Limb (tissue), 2 donors: ENCODE measurements at regions not wholly inside any gene's neighbourhood (a gene's known extent, or its start where the extent isn't known, plus 50 kb on each side); places are given as distances from the start of the nearest gene placed in this dataset.
"Not testable (repeated sequence)": the region's sequence is repeated elsewhere in the genome, so short reads cannot be mapped to it uniquely, and the experiment has no call there.

Source experiments
- DNase-seq, 2 donors: peaks; one replicate each; pipeline ENCODE4 v3.0.0-alpha.2; 2016; ENCODE audit errors: extremely low spot score in 2 of 2

DNA sequence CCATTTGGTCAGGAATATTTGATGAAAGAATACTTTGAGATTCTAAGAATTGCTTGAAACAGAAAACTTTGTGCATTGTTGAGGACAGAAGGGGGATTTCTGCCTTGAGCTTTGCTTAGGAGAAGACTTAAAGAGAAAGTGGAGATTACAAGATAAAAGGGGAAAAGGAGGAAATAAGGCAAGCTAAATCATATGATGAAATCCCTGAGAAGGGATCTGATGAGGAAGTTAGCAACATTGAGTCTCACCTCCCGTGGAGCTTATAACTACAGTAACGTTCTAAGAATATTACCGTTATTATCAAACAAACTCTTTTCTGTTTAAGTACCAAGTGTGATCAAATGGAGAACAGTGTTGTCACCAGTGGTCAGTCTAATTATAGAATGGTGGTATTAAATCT, 414.7 kb upstream of the NAALADL2 start:
- DNase-seq = no peak

DNA sequence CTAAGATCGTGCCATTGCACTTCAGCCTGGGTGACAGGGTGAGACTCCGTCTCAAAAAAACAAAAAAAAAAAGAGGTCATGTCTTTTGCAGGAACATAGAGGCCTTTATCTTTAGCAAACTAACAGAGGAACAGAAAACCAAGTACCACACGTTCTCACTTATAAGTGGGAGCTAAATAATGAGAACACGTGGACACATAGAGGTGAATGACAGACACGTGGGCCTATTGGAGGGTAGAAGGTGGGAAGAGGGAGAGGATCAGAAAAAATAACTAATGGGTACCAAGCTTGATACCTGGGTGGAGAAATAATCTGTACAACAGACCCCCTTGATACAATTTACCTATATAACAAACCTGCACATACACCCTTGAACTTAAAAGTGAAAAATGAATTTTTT, 401.4 kb upstream of the NAALADL2 start:
- DNase-seq = no peak

DNA sequence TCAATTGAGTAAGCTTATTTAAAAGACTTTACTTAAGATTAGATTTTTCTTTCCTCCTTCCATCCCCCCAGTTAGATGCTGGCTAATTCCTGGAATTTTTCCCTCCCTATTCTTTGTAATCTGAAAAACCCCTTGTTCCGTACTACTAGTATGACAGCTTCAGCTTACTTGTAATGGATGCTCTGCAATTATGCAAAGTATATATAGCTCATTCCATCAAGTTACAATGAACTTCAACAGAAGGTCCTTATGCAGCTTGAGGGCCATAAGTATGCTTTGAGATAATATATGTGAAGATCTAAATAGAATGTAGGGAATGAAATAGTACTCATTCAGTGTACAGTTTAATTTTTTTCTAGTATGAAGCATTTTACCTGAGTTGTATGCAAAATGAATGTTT, 398.3 kb upstream of the NAALADL2 start:
- no peak for DNase-seq

GRCh38 chr3:174462916-174463315, 396.2 kb upstream of the NAALADL2 start:
- no peak for DNase-seq

- no peak for DNase-seq
Observed at GRCh38 chr3:174465177-174465576, 394.0 kb upstream of the NAALADL2 start.

DNA sequence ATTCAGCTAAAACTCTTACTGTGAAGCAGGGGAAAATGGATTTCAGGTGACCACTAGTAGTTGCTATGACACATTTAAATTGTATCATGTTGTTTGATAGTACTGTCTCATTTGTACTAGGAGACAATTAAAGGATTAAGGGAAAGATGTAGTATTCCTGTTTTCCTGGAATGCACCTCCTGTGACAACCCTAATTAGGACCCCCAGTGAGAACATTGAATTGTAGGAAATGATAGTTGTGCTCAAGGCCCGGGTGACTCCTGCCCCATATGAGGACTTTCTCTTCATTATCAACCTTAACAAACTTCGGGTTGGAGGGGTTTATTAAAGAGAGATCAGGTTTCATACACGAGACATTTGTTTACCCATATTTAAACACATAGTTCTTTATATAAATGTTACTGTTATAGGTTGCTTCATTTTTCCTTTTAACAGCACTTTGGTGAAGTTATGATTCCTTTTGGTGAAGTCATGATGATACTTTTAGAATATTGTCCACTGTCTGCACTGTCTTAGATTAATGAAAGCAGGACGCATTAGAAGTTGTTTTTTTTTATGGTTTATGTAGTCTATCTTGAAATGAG, 392.6 kb upstream of the NAALADL2 start:
- no peak for DNase-seq

DNA sequence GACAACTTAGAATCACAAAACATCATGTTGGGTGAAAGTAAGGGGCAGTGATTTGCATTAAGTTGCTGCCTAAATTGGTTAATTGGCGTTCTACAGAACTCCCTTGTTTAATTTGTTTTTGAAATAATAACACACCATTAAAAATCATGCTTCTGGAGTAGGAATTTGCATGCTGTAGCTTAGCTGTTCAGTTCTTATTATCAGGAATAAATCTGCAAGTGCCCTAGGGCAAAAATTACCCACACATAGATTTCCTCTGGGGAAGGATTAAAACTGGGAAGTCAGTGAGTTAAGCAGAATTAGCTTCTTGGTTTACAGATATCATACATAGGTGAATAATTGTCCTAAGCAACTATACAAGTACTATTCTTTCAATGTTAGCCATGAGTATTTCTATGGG, 381.6 kb upstream of the NAALADL2 start:
- DNase-seq = no peak

DNA sequence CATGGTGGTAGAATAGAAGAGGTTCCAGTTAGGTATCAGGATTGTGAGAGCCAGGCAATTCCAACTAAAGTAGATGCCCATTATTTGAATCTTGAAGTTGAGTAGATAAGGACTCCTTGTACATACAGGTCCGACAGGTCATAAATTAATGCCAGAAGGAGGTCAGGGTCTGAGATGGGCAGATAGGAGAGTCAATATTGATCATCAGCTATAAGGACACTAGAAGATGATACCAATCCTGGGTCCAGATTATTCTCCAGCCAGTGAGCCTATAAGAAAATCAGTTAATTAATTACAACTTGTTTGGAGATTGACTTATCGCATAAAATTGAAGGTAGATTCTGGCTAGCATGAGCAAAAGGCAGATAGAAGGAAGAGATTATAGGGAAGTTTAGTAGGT, 378.4 kb upstream of the NAALADL2 start:
- DNase-seq = no peak

GRCh38 chr3:174482541-174482940, 376.6 kb upstream of the NAALADL2 start:
- no peak for DNase-seq

DNA sequence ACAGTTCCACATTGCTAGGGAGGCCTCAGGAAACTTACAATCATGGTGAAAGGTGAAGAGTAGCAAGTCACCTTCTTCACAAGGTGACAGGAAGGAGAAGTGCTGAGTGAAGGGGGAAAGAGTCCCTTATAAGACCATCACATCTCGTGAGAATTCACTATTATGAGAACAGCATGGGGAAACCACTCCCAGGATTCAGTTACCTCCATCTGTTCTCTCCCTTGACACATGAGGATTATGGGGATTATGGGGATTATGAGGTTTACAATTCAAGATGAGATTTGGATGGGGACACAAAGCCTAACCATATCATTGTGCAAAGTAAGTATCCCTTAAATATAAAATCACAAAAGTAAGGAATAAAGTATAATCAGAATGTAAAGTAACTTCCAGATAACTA, 375.9 kb upstream of the NAALADL2 start:
- DNase-seq = no peak

- not testable (repeated sequence) for DNase-seq
Observed at GRCh38 chr3:174483856-174484255, 375.3 kb upstream of the NAALADL2 start.

GRCh38 chr3:174488527-174488926, 370.6 kb upstream of the NAALADL2 start:
- no peak for DNase-seq

- DNase-seq = no peak
Observed at GRCh38 chr3:174495311-174495710, 363.8 kb upstream of the NAALADL2 start.

- DNase-seq = no peak
Observed at GRCh38 chr3:174495928-174496327, 363.2 kb upstream of the NAALADL2 start.

DNA sequence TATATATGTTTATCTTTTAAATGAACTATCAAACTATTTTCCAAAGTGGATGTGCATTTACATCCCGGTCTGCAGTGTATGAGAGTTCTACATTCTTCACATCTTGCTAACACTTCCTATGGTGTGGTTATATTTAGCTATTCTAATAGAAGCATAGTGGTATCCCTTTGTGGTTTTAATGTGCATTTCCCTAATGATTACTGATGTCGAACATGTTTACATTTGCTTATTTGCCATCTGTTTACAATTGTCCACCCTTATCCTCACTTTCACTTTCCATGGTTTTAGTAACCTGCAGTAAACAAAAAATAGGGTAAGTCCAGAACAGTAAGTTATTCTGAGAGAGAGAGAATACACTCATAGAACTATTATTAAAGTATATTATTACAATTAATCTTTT, 360.5 kb upstream of the NAALADL2 start:
- DNase-seq = no peak

DNA sequence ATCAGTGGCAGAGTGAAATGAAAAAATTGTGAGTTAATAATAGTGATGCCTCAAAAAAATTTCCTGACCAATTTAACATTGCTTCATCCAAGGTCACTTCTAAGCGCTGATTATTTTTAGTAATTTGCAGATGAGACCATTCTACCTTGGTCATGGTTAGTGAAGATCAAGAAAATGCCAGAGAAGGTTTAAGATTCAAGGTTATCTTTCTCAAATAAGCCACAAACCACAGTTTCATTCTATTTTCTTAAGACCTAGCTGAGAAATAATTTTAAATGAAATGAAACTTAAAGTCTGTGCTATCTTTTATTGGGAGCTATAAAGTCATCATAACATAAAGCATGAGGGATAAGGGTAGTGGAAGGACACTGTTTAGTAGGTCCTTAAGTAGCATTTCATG, 353.9 kb upstream of the NAALADL2 start:
- no peak for DNase-seq

GRCh38 chr3:174524203-174524602, 334.9 kb upstream of the NAALADL2 start:
- no peak for DNase-seq

GRCh38 chr3:174529298-174529697, 329.8 kb upstream of the NAALADL2 start:
- DNase-seq = no peak

- DNase-seq = no peak
Observed at GRCh38 chr3:174531262-174531982, 327.7 kb upstream of the NAALADL2 start.

DNA sequence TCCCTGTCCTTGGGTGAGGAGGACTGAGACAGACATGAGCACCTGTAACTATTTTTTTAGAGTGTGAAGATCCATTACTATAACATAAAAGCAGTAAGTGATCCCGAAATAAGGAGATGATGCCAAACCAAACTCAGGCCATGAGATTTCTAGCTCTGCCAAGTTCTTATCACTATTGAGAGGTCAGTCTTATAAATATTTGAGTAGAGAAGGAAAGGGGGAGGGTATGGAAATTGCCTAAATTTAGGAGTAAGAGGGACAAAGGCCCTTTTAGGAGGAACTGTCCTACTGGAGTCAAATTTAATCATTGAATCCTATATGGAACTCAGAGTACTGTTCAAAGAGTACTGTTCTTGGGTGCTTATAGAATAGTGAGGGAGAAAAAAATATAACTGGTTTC, 326.9 kb upstream of the NAALADL2 start:
- DNase-seq = no peak

GRCh38 chr3:174532776-174533175, 326.4 kb upstream of the NAALADL2 start:
- DNase-seq = no peak

GRCh38 chr3:174533286-174533685, 325.8 kb upstream of the NAALADL2 start:
- no peak for DNase-seq

DNA sequence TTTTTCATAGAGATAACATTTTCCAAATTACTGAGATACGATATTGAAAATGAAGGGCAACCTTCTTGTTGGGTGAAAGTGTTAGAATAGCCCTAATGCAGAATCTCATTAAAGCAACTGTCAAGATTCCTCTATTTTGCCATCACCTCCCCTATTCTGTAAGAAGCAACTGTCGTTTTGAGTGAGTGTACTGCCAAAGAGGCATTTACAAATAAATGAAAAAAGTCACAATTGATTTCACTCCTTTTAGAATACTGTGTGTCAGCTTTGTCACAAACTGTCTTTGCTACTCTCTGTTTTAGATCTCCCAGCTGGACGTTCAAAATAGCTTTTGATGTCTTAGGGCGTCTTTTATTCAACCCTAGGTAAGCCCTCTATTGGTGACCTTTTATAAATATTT, 322.8 kb upstream of the NAALADL2 start:
- no peak for DNase-seq

GRCh38 chr3:174538151-174538550, 321.0 kb upstream of the NAALADL2 start:
- DNase-seq = no peak
